ENCODE measurements at regions not wholly inside any gene's neighbourhood (a gene's known extent, or its start where the extent isn't known, plus 50 kb on each side); places are given as distances from the start of the nearest gene placed in this dataset.

DNA sequence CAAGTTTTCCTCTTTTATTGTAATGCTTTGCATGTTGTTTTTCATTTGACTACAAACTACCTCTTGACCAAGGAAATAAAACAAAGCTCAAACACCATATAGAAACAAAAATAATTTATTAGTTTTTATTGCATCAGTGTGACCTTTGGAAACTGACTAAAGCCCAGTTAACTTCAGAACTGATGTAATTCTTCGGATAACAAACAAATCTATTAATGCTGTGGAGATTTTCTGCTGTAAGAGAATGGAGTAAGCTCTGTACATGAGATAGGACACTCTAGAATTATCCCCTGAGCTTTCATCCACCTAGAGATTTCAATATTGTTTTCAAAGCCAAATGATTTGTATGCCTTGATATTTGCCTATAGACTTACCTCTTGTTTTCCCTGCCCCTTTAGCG lies 154.0 kb upstream of the KCNK2 start:
- DNase-seq (ENCODE audit: low read depth in 3 of 3) = no peak

DNA sequence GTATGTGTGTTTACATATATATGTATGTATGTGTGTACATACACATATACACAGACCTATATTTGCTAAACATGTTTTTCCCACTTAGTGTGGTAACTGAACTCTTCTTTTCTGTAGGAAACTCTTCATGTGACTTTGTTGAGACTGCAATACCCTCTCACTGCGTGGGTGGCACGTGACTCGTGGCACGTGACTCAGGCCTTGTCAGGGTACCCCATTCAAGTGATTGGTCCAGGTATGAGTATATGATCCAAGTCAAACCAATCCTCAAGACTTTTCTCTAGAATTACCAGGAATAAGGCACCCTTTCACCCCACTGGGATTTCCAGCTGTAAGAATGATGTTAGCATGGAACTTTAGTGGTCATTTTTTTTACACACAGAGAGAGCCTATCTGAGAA lies 149.2 kb upstream of the KCNK2 start:
- peak in 2 of 3 donors; percentile 7 to 8 for DNase-seq (ENCODE audit: low read depth in 3 of 3)

DNA sequence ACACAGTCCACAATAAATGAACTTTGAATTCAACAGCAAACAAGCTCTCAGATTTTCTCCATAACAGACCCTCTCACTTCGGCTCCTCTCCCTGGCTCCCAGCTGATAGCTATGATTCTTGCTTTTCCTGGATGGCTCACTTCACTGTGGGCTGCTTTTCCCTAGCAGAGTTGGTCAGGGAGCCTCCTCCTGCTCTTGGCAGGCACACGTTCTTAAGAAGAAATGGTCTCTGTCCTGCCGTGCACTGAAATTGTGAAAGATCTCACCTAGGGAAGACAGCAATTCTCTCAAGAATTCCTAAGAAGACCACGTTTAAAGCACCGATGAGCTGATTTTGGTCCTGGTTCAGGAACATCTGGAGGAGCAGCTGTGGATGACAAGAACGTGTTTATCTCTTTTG lies 148.5 kb upstream of the KCNK2 start:
- DNase-seq (ENCODE audit: low read depth in 3 of 3) = no peak

DNA sequence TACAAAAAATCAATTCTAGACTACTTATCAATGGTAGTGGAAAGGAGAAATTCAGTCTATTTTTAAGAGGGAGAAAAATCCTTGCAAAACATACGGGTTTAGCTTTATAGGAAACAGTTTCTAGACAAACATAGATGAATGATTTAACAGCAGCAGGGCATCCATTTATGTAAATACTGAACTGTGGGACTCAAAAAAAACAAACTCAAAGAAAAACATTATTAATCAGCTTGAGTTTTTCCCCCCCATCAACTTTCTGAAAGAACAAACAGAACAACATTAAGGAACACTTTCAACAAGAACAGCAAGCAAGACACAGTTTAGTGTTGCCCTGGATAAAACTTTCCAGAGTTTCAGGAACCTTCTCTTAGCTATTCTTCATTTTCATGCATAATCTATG lies 147.3 kb upstream of the KCNK2 start:
- DNase-seq (ENCODE audit: low read depth in 3 of 3) = no peak

DNA sequence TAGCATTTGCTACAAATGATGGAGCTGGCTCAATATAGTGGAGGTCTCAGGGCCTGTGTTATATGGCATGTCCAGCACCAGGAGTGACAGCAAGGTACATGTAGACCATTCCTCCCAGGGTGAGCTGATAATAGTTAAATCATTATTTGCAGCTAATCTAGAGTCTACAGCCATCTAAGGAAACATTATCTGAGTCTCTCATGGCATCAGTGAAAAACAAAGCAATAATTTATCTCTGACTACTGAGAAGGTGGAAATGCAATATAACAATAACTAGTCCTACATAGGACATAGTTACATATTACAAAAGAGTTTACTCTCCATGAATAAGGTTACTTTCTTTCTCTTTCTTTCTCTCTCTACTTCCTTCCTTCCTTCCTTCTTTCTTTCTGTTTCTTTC lies 143.4 kb upstream of the KCNK2 start:
- DNase-seq (ENCODE audit: low read depth in 3 of 3) = no peak

DNA sequence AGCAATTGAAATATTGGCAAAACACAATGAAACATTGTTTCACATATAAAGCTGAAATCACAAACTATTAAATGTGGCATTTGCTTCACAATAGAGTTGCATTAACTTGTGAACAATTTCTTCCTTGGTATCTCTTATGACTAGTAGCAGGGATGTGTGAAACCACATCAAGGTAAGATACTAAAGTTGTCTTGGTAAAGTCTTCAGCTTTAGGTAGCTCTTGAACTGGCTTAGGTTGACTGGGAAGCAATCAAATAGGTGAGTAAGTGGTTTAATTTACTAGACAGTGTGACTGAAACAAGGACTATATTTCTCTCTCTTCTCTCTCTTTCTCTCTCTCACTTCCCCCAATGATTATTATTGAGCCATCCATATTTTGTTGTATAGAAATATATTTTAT lies 141.5 kb upstream of the KCNK2 start:
- no peak for DNase-seq (ENCODE audit: low read depth in 3 of 3)

DNA sequence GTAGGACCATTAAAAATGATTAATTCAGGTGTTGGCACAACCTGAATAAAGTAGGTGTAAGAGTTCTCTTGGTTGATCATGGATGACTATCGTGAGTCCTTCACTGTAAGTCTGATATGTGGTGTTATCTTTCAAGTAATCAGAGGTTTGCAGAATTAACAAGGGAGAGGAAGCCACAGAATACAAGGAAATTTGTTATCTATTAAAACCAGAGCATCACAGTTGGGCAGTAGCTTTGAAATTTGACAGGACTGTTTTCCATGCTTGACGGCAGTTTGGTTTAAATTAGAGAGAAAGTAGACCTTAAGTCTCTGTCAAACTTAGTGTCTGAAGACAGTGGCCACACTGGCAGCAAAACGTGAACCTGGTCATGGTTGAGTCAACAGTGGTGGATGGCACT lies 139.5 kb upstream of the KCNK2 start:
- no peak for DNase-seq (ENCODE audit: low read depth in 3 of 3)

DNA sequence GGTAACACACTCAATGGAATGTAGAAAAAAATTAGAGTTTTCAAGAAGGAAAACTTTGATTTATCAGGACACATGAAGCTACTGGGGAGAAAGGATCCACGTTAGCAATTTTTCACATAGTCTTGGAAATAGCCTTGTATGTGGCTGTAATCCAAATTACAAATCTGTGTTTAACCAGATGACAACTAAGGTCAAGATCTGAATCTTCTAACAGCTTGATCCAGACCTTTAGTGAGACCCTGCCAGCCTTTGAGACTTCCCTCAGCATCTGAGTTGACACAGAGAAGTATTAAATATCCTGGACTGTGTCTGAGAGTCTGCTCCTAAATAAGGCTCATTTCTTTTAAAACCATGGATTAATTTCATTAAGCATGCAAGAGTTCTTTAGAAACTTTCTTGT lies 135.9 kb upstream of the KCNK2 start:
- DNase-seq (ENCODE audit: low read depth in 3 of 3) = no peak

DNA sequence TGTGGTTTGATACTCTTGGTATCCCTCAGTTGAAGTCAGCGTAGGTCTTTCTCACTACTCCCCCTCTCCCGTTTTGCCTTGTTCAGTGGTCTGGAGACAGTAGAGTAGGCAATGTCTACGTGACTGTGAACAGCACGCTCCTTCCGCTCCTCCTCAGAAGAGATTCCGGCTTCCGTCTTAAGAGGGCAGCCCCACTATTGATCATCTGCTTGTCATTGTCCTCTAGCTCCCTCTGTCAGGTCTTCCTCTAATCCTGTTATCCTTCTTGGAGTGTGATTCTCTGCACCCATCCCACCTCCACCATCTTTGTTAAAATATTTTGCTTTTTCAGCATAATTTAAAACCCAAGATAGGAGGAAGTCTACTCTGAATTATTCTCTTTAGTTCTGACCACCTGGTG lies 129.9 kb upstream of the KCNK2 start:
- DNase-seq (ENCODE audit: low read depth in 3 of 3) = no peak

DNA sequence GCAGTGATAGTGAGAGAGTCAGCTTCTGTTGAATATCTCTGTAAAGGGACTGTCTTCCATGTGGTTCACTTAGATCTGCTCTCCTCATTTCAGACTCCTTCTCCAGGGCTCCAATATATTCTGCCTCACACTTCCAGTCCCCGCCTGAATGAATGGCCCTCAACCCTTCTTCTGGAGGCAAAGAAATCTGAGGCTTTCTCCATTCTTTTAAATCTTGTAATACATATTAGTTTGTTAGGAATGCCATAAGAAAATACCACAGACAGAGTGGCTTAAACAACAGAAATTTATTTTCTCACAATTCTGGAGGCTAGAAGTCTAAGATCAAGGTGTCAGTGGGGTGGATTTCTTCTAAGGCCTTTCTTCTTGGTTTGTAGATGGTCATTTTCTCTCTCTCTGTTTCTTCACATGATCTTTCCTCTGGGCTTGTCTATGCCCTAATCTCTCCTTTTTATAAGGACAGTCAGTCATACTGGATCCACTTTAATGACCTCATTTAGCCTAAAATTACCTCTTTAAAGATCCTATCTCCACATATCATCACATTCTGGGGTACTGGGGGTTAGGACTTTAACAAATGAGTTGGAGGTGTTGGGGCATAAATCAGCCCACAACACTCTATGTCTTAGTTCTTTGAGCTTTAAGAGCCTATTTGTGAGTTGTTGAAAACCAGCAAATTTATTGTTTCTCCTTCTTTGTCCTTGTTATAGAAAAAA lies 128.5 kb upstream of the KCNK2 start:
- no peak for DNase-seq (ENCODE audit: low read depth in 3 of 3)

DNA sequence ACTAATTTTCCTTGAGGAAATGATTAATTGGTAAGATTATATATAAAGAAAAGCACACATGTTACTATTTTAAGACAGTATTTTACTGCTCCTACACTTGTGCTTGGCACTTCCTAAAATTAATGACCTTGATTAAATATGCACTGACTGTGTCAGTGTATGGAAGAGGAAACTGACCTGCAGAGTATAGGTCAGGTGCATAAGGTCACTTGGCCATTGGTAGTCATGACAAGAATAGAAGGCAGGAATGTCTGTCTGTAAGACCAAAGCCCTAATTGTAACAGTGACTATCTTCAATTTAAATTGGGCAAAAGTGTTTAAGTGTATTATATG lies 128.0 kb upstream of the KCNK2 start:
- DNase-seq (ENCODE audit: low read depth in 3 of 3) = no peak

DNA sequence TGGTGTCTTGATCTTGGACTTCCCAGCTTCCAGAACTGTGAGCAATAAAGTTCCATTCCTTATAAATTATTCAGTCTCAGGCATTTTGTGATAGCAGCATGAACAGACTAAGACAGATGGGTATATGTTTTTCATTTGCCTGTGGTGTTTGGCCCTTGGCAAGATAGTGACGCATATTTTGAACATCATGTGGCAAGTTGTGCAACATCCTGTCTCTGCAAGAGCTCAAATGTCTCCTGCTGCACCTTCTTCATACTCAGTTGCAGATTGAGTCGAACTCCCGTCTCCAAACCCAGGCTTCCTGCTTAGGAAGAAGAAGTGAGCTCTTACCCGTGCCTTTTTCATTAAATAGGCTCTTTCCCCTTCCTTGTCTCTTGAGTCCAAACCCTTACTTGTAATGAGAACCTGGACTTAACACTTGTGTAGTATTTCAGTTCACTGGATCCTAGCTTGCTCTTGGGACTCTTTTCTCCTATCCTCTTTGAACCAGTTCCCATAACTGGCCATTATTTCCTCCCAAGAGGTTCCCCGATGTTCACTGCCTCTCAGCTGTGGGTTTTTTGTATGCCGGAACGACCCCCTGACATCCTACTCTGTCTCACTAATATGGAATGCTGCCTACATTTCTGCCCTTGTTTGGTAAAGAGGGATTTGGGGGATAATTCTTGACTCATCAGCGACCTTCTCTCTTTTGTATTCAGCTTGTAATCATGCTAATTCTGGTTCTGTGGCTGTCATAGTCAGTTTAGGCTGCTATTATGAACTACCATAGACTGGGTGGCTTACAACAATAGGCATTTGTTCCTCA lies 125.0 kb upstream of the KCNK2 start:
- no peak for DNase-seq (ENCODE audit: low read depth in 3 of 3)

DNA sequence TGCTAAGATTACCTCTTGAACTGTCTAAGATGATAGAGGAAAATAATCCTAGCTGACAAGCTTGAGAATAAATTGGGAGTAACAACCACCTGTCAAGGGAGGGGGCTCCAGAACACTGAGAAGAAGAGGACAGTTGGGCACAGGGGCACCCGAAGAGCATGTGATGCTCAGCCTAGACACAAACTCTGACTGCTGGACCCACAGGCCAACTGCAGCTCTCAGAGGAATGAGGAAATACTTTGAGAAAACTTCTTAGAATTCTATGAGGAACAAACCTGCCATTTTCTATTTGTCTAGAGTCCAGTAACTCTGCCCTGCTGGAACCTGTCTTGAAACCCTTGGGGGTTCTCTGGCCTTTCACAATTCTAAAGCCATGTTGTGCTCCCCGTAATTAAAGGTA lies 124.1 kb upstream of the KCNK2 start:
- DNase-seq (ENCODE audit: low read depth in 3 of 3) = no peak

DNA sequence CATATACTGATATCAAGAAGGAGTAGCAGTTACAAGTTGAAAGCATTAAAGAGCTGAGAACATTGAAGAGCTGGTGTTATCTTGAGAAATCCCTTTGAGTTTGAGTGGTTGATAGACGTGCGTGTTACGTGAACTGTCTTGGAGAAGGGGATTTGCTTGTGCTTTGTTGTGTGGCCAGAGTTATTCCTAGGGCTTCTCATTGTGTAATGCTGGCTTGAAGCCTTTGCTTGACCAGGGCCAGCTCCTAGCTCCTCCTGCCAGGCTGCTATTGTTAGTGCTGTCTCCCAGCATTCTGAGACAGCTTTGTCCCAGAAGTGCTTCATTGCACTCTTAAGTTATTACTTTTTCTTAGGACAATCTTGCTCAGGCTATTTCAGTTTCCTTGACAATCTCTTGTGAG lies 116.2 kb upstream of the KCNK2 start:
- no peak for DNase-seq (ENCODE audit: low read depth in 3 of 3)

DNA sequence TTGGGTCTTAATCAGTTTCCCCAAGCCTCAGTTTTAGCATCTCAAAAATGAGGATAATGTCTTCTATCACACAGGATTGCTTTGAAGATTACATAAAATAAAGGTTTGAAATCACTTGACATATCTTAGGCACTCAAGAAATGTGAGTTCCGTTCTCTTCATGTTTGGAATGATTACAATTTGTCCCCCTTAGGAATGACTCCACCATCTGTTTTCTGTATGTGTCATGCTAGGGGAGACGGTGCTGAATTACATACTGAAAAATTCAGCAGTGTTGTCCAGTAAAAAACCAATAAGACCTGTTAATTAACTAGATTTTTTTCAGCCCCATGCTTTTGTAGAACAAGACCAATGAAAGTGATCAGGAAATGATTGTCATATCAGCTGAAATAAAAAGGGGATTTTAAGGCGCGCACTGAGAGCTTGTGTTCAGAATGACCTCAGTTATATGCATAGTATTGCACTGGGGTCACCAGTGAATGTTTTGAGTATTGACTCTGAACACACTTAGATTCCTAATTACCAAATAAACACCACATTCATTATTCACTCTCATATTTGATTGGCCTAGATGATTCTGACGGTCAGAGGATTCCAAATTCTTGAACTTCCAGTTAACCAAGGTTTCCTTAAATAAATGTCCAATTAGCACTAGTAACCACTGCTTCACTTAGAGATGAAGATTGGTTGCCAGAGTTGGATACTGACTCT lies 114.5 kb upstream of the KCNK2 start:
- no peak for DNase-seq (ENCODE audit: low read depth in 3 of 3)

DNA sequence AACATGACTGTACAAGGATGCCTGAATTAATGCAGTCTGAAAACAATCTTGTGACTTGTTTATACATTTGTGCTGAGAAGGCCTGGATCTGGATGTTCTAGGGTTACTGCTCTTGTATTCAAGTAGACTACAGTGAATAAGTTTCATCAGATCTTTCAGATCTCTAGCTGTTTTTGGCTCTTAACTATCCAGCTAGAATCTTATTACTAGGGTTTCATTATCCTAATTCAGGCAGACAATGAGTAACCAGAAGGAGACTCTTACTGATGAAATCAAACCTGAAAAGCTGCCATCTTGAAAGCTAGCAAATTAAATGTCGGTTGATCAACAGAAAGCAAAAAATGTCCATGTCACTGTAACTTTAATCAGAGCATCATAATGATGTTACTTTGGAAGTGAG lies 112.5 kb upstream of the KCNK2 start:
- DNase-seq (ENCODE audit: low read depth in 3 of 3) = no peak

DNA sequence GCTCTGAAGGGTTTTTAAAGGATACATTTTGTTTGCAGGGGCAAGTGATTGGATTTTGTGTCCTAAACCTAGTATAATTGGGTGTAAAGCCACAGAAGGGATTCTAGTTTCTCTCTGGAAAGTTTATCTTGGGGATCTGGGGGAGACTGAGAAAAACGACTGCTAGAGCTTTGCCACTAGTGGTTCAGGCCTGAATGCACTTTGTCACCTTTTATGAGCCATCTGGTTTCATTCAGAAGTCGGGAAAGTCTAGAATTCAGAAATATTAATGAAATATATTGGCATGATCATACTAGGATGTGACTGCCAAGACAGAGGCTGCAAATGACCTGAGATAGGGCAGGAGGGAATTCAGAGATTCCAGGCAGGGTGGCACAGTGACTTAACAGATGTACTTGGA lies 111.5 kb upstream of the KCNK2 start:
- DNase-seq (ENCODE audit: low read depth in 3 of 3) = no peak

DNA sequence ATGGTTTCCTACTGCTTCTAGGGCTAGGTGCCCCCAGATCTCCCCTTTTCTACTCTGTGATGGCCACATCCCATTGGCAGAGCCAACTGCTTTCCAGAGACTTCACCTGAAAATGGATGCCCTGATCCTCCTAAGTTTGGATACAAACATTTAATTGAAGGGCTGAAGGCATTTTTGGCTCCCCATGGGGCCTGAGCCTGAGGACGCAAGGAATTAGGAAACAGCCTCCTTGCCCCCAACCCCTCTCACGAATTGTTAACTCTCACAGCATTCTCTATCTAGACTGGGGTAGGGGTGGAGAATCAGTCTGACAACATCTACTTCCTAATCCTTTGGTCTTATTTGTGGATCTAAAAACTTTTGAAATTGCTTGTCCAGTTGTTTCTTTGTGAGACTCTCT lies 108.5 kb upstream of the KCNK2 start:
- no peak for DNase-seq (ENCODE audit: low read depth in 3 of 3)

DNA sequence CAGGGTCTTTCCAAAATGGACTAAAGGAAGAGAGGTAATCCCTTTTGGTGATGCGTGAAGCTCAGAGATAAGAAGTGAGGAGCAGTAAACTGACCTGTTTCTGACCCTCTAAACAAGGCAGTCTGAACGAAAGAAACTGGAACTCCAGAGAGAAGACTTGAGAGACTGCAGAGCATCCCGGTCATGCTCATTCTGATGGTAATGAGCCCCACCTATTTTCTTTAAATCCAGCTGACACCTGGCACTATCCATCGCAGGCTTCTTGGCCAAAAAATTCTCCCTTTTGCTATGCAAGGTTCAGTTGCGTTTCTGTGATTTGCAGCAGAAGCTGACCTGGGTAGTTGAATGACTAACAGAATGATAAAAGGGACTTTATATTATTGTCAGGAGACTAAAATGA lies 105.9 kb upstream of the KCNK2 start:
- no peak for DNase-seq (ENCODE audit: low read depth in 3 of 3)

DNA sequence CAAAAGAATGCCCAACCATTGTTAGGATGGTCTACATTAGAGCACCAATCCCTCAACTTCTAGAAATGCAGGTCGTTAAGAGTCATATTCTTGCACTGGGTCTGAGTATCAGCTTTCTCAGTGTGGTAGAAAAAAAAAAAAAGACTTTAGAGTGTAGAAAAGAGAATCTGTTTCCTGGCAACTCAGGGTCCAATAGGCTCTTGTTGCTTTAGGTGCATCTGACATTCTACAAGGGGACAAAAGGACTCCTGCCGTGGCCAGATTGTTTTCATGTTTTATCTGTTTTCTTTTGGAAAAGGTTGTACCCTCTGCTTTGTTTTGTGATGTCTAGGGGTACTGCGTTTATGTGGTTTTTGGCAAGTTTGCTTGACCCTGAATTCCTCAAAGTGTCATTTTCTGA lies 105.4 kb upstream of the KCNK2 start:
- no peak for DNase-seq (ENCODE audit: low read depth in 3 of 3)

DNA sequence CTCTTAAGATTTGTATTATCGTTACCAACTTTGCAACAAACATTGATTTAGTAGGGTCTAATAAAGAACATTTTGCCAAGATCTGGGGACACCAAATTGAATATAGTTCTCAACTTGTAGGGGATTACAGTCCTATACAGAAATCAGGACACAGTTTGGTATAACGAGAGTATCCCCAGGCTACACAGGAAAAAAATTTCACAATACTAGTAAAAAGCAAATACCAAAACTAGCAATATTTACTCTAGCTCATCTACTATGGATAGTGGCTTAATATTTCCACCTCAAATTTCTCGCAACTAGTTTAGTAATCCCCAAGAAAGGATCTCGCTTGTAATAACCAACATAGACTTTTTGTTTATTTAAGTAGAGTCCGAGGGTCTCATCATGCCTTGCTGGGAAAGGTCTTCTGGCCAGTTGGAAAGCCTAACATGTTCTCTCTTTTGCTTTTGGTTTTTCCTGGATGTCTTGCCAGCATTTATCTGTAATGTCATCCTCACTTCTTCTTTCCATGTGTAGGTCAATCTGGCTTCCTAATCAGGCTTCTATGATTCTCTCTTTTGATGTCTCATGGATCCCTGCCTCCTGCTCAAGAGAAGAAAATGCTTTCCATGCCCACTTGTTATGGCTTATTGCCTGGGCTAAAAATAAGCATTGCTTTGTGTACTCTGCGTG lies 104.7 kb upstream of the KCNK2 start:
- no peak for DNase-seq (ENCODE audit: low read depth in 3 of 3)

DNA sequence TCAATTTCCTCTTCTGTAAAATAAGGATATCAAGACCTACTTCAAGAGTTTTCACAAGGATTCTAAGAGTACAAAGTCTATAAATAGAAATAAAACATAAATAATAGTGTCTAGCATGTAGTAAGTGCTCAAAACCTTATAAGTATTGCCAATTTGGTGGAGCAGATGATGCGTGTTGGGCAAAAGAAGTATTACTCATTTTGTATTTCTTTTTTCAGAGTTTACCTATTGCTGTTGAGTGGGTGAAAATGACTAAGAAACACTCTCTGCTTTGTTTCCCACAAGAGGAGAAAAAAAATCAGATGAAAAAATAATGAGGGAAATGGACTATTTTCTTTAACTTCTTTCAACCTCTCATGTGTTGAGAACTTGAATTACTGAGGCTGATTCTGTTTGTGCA lies 103.3 kb upstream of the KCNK2 start:
- no peak for DNase-seq (ENCODE audit: low read depth in 3 of 3)

DNA sequence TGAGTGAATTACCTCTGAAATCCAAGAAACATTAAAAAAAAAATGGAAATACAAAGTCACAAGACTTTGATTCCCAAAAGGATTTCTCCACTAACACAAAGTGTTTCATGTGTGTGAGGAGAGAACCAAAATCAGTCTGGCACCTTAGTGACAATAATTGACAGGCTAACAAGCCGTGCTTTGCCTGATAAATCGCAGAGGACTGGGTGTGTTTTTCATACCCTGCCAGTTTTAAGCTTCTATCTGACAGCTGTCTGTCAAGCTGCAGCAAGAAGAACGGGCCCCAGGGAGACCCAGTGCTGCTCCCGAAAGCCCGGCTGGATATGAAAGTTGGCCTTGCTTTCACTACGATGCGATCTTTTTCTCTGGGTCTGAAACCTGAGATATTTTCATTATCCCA lies 101.6 kb upstream of the KCNK2 start:
- DNase-seq (ENCODE audit: low read depth in 3 of 3) = no peak
